ENCODE measurements at regions not wholly inside any gene's neighbourhood (a gene's known extent, or its start where the extent isn't known, plus 50 kb on each side); places are given as distances from the start of the nearest gene placed in this dataset.

GRCh38 chr18:72948439-72948838 lies 80.7 kb upstream of the NETO1 start:
- no peaks in the 10 kb centered on the region for H3K4me1 Mint-ChIP-seq
- peaks cover 0 to 11% (median 0%) of the 10 kb centered on the region in 7 donors for H3K9me3 Mint-ChIP-seq
- no peak overlapping the region for H3K9ac ChIP-seq (ENCODE audit: insufficient read depth, low read length, poor library complexity, severe bottlenecking)
- H3K79me2 ChIP-seq (ENCODE audit: insufficient read depth, low read length), result no peaks in the 10 kb centered on the region
- no peak overlapping the region for H3K27ac Mint-ChIP-seq
- H4K20me1 ChIP-seq (ENCODE audit: insufficient read depth, low read length), result no peaks in the 10 kb centered on the region
- no peak overlapping the region for H3K4me3 ChIP-seq (replicated peaks in 1 of 3; ENCODE audit: low read depth in 2 of 3, low read length in 3 of 3)
- DNase-seq, result no peak
- TF ChIP-seq CTCF (IDR thresholded peaks at IDR 0.05), result no peak
- H3K36me3 Mint-ChIP-seq, result no peaks in the 10 kb centered on the region
- intact Hi-C loops (cut with micrococcal nuclease), result no loop called here
- H3K27ac ChIP-seq (ENCODE audit: low read depth in 1 of 2, low read length in 2 of 2), result no peak overlapping the region
- no peak overlapping the region for H2AFZ ChIP-seq (ENCODE audit: insufficient read depth, low read depth, low read length, poor library complexity, severe bottlenecking)
- WGBS (ENCODE audit: insufficient coverage), result no CpG with 5 or more reads among the region's 3 CpGs
- no peak overlapping the region for H3K4me3 Mint-ChIP-seq
- H3K27me3 Mint-ChIP-seq (ENCODE audit: low read depth in 3 of 3), result no peaks in the 10 kb centered on the region
- H3K9me3 ChIP-seq (replicated peaks in 1 of 2; ENCODE audit: control insufficient read depth in 1 of 2, insufficient read depth in 1 of 2, low read length in 2 of 2), result peaks cover 0 to 4% of the 10 kb centered on the region in 2 donors
- H3K27me3 ChIP-seq (ENCODE audit: control insufficient read depth in 2 of 2, insufficient read depth in 2 of 2, low read length in 2 of 2), result no peaks in the 10 kb centered on the region
- no peaks in the 10 kb centered on the region for H3K36me3 ChIP-seq (replicated peaks in 1 of 2; ENCODE audit: control insufficient read depth in 1 of 2, insufficient read depth in 2 of 2, low read length in 2 of 2)
- no peaks in the 10 kb centered on the region for H3K4me1 ChIP-seq (ENCODE audit: control insufficient read depth in 1 of 2, insufficient read depth in 2 of 2, low read length in 2 of 2)
- no peak overlapping the region for H3K4me2 ChIP-seq (replicated peaks; ENCODE audit: extremely low read depth, low read length, poor library complexity, severe bottlenecking)

GRCh38 chr18:72942766-72943165 lies 75.0 kb upstream of the NETO1 start:
- Mint-ChIP-seq H3K4me3 (no peak overlapping the region), H3K36me3 (no peaks in the 10 kb centered on the region), H3K27ac (no peak overlapping the region), H3K27me3 (ENCODE audit: low read depth in 3 of 3) (peaks cover 0 to 2% (median 0%) of the 10 kb centered on the region in 3 donors), H3K9me3 (peaks cover 0 to 9% (median 2%) of the 10 kb centered on the region in 7 donors), H3K4me1 (no peaks in the 10 kb centered on the region)
- intact Hi-C loops (cut with micrococcal nuclease), result no loop called here
- Histone ChIP-seq H3K4me3 (replicated peaks in 1 of 3; ENCODE audit: low read depth in 2 of 3, low read length in 3 of 3) (no peak overlapping the region), H3K27ac (ENCODE audit: low read depth in 1 of 2, low read length in 2 of 2) (no peak overlapping the region), H3K36me3 (replicated peaks in 1 of 2; ENCODE audit: control insufficient read depth in 1 of 2, insufficient read depth in 2 of 2, low read length in 2 of 2) (no peaks in the 10 kb centered on the region), H3K9ac (ENCODE audit: insufficient read depth, low read length, poor library complexity, severe bottlenecking) (no peak overlapping the region), H3K4me2 (replicated peaks; ENCODE audit: extremely low read depth, low read length, poor library complexity, severe bottlenecking) (no peak overlapping the region), H3K4me1 (ENCODE audit: control insufficient read depth in 1 of 2, insufficient read depth in 2 of 2, low read length in 2 of 2) (no peaks in the 10 kb centered on the region), H3K27me3 (ENCODE audit: control insufficient read depth in 2 of 2, insufficient read depth in 2 of 2, low read length in 2 of 2) (no peaks in the 10 kb centered on the region), H3K9me3 (replicated peaks in 1 of 2; ENCODE audit: control insufficient read depth in 1 of 2, insufficient read depth in 1 of 2, low read length in 2 of 2) (peaks cover 0 to 4% of the 10 kb centered on the region in 2 donors), H4K20me1 (ENCODE audit: insufficient read depth, low read length) (no peaks in the 10 kb centered on the region), H3K79me2 (ENCODE audit: insufficient read depth, low read length) (no peaks in the 10 kb centered on the region), H2AFZ (ENCODE audit: insufficient read depth, low read depth, low read length, poor library complexity, severe bottlenecking) (no peak overlapping the region)
- no CpG with 5 or more reads among the region's 2 CpGs for WGBS (ENCODE audit: insufficient coverage)
- no peak for TF ChIP-seq CTCF (IDR thresholded peaks at IDR 0.05)
- no peak for DNase-seq

All from CD14-positive monocyte (primary cell).